Activated CD4-positive, alpha-beta T cell treated with anti-CD3 and anti-CD28 coated beads, Interleukin-2, Interleukin-4, amounts not matched to agents 100 ng/mL and 50 ng/mL, durations not matched to agents 16 hours and 8 hours (primary cell): ENCODE measurements at regions not wholly inside any gene's neighbourhood (a gene's known extent, or its start where the extent isn't known, plus 50 kb on each side); places are given as distances from the start of the nearest gene placed in this dataset.

ENCODE experiments used
- DNase-seq: peaks from one replicate; pipeline ENCODE4 v3.0.0-alpha.2; 2020; ENCODE audit warnings: low spot score

DNA sequence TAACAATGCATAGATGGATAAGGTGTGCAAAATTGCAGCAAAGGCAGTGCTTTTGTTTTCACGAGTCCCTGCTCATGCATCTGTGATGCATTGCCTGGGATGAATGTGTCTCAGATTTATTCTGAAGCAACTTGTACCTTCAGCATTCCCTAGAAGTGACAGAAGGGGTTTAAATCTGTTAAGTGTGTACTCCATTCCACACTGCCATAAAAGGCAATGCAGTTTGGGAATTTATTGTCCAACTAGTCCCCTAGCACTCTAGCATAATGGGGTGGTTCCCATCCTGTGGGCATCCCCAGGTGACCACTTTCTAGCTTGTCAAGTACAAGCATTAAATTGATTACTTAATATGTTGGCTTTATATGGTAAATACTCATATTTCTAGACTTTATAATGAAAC is 306.5 kb upstream of the CBLB start:
- no peak for DNase-seq

DNA sequence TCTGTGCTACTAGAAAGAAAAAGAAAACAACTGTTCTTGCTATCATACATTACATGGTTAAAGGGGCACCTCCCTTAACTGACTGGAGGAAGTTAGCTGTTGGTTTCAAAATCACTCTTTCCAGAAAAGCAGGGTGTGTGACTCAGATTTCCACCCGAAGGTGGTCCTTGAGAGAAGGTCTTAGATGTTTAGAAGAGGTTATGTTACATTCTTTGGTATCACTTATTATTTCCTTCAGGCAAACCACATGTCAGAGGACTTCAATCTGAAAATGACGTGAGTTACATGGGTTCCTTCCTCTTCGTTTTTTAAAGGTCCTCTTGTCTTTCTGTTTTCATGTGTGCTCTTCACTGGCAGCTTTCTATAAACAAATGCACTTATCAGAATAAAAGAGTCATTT is 307.9 kb upstream of the CBLB start:
- DNase-seq: peak; percentile 93

GRCh38 chr3:106182950-106183511 is 314.2 kb upstream of the CBLB start:
- no peak for DNase-seq

DNA sequence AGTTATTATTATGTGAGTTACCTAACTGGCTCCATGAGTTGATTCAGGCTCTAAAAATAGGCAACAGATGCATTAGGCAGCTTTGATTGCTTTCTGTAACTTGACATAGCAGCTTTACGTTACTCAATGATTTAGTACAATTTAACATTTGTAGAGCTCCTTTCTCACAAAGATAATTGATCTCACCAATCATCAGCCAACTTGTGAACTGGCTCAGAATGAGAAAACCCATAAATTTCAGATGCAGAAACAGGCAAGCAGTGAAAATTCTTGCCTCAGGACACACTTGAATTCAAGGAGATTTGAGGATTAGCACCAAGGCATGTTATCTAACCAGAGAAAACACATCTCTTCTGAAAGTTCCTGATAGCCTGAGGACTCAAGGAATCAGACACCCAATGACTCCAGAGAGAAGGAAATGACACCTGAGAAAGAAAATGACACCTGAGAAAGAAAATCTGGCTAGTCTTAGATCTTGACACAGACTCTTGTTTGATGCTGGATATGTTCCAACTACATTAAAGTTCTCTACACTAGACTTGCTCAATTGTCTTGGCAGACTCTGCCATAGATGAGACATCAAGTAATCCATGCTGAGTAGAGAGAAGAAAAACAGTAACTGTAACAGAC is 315.1 kb upstream of the CBLB start:
- no peak for DNase-seq

GRCh38 chr3:106184540-106185457 is 316.0 kb upstream of the CBLB start:
- peak; percentile 42 for DNase-seq

GRCh38 chr3:106185949-106186348 is 317.1 kb upstream of the CBLB start:
- DNase-seq: peak; percentile 34

- no peak for DNase-seq
Observed at GRCh38 chr3:106190296-106190695, 321.5 kb upstream of the CBLB start.

GRCh38 chr3:106191211-106191610 is 322.4 kb upstream of the CBLB start:
- DNase-seq: no peak

DNA sequence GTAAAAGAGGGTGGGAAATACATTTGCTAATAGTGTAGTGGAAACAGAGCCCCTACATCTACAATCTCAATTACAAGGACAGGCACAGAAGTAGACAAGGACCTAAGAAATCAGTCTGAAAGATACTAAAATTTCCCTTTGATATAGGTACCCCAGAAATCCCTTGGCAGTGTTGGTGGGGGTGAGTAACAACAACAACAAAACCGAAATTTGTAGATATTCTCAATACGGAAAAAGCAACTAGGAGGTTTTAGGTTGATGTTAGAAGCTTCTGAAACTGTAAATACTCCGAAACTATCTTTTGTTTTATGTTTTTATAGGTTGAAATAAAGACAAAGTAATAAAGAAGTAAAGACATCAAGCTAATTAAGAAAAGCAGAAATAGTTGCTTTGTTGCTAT is 323.1 kb upstream of the CBLB start:
- DNase-seq: no peak

- no peak for DNase-seq
Observed at GRCh38 chr3:106193876-106194275, 325.1 kb upstream of the CBLB start.

GRCh38 chr3:106194726-106195125 is 325.9 kb upstream of the CBLB start:
- DNase-seq: no peak

DNA sequence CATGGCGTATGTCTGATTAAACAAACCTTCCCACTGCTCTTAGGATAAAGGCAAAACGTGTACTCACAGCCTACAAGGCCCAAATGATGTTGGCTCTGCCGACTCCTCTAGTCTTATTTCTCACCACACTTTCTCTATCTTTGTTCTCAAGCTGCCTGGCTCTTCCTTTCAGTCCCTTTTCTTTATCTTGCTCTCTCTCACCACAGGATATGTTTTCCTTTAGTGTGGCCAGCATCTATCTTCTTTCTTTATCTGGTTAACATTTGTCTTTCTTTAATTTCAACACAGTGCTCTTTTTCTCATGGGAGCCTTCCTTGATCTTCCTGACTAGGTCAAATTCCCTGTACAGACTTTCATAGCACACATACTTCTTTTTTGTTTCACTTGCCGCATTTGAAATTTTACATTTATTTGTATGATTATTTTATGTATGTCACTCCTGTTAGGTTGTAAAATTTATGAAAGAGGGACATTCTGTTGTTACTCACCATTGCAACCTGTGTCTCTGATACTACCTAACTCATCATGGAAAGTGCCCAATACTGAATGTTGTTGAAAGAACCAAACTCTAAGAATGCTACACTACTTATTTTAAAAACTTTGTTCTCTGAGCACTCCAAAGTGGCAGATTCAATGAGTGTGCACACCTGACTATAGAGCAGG is 328.9 kb upstream of the CBLB start:
- no peak for DNase-seq

DNA sequence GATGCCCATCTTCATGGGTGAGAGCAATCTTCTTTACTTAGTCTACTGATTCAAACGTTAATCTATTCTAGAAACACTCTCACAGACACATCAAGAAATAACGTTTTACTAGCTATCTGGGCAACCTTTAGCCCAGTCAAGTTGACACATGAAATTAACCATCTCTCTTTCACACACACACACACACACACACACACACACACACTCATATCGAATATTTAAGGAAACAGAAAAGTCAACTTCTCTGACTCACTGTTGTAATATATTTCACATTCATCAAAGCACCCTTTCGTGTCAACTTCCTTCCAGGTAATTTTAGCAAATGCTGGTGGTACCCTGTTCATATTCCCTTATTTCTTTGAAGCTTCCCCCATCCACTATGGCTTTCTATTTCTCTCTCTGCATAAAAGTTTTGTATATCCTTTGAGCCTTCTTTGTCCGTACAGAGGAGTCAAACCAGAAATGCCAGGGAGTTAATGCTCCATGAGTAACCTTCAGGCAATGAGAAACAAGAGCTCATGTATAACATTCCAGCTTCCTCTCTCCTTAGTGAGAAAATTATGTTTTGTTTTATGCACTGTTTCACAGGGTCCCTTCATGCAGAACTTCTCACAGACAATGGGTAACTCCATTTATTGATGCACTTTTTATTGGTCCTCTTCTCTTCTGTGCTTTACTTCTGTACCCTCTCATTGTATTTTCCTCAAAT is 335.5 kb upstream of the CBLB start:
- DNase-seq: no peak

DNA sequence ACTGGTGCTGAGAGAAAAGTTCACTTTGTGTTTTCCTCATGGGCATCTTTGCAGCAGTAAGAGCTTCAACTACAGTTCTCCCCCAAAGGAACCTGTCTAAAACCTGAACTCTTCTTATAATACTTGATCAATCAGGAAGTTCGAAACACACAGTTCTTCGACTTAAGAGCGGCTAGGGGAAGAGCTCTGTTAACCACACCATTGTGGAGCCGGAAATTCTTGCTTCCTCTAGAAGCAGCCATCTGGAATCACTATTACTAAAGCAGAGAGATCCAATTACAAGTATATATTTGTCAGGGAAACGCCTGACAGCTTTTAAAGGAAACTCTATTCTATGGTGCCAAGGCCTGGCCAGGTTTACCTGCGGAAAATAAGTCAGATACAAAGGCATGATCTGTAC is 337.3 kb upstream of the CBLB start:
- peak; percentile 67 for DNase-seq

- DNase-seq: no peak
Observed at GRCh38 chr3:106206613-106207012, 337.8 kb upstream of the CBLB start.

DNA sequence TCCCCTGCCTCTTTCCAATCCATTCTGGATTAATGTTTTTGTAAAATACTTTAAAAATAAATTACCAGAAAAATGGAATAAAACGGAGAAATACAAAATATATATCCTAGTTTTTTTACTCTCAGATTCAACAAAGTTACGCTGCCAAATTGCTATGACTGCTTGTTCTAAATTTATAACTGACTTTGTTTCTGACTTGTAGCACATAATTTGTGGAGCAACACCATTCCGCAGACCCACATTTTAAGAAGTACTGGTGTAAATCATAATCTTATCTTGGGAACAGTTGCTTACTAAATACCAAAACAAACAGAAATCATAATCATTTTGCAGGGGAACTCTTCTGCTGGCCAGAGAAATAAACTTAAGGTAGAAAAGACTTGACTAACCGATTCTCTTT is 339.4 kb upstream of the CBLB start:
- no peak for DNase-seq

GRCh38 chr3:106208967-106209366 is 340.2 kb upstream of the CBLB start:
- DNase-seq: no peak

DNA sequence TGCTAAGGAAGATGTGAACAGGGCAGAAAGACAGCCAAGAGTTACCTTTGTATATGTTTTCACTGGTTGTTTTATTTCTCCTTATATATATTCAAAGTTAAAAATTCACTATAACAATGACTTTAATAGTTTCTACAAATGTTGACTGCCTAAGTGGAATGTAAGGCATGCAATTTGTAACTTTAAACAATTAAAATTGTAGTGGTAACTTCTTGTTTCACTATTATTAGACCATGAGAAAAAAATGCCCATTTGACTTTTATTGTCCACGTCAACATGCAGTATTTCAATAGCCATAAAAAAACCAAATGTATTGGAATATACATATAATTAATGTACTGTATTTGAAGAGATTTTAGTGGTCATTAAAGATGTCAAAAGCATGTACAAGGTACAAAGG is 340.7 kb upstream of the CBLB start:
- DNase-seq: no peak

- no peak for DNase-seq
Observed at GRCh38 chr3:106210923-106211322, 342.1 kb upstream of the CBLB start.

DNA sequence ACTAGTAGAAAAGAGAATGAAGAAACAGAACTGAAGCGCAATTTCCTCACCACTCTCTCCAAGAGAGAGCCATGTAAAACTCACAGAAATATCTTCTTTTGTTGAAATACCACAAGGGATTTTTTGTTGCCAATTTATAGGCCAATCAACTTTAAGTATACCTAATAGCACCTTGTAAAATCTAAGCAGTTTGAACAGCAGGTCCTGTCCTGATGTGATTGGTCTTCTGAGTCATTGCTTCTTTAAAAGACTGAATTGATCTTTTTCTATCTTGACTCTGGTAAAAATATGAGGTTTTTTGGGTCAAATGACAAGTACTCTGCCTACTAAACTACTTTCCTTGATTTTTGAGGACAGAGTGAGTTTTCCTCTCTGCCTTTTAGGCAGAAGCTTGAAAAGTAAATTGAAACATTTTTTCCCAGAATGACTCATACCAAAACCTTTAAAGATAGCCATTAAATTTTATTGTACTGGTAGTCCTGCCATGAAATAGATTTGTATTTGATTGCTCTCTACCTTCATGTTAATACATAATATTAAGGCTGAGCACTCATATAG is 343.9 kb upstream of the CBLB start:
- peak; percentile 29 for DNase-seq

DNA sequence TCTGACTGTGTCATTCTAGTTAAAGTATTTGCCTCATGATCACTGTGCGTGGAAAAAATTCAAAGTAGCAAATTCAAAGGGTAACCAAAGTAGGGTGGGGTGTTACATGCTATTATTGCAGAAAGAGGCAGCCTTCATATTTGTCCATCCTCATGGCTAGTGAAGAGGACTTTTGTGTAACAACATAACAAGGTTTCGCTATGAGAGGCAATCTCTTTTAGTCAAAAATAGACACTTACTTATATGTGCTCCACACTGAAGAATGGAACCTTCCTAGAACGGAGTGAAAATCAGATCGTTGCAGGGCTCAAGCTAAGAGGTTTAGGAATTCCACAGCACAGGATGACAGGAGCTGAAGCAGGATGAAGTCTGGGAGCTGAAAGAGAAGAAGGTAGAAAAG is 345.1 kb upstream of the CBLB start:
- no peak for DNase-seq

DNA sequence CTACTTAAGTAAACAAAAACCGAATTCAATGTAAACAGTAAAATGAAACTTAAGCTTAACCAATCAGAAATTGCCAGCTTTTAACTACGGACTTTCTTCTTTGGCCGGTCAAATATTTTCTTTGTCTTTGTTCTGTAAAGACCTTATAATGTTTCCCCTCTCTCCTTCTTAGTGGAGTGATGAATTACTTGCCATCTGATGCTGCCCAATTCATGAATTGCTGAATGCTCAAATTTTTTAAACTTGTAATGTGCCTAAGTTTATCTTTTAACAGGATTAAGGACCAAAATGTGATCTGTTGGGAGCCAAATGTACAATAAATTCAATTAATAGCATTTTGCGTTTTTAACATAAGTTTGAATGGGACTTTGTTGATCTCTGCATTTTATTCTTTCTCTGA is 345.8 kb upstream of the CBLB start:
- DNase-seq: no peak
